Mucosa of descending colon (tissue), 3 donors: ENCODE measurements at regions not wholly inside any gene's neighbourhood (a gene's known extent, or its start where the extent isn't known, plus 50 kb on each side); places are given as distances from the start of the nearest gene placed in this dataset.

Experiments used
- ATAC-seq: fragments of 200-7000 bp; cut with Tn5 transposase; one replicate; pipeline ENCODE4 v1.9.1; 2020; ENCODE audit warnings: mild to moderate bottlenecking, moderate library complexity
- DNase-seq, 3 donors: peaks; one replicate each; pipeline ENCODE4 v3.0.0-alpha.2; 2020
- H3K36me3 ChIP-seq: fragments of 200-600 bp; one replicate; pipeline ENCODE4 v1.8.0; 2021; ENCODE audit warnings: low read depth, mild to moderate bottlenecking
- H3K4me1 ChIP-seq: fragments of 200-600 bp; one replicate; pipeline ENCODE4 v1.8.0; 2021; ENCODE audit warnings: low read depth, mild to moderate bottlenecking
- H3K4me3 ChIP-seq: fragments of 200-600 bp; one replicate; pipeline ENCODE4 v1.8.0; 2021; ENCODE audit warnings: mild to moderate bottlenecking
- H3K9me3 ChIP-seq: fragments of 200-600 bp; one replicate; pipeline ENCODE4 v1.8.0; 2021; ENCODE audit warnings: mild to moderate bottlenecking
- CTCF ChIP-seq: fragments of 200-600 bp; IDR thresholded peaks from one replicate; pipeline ENCODE4 v1.8.0; 2022; ENCODE audit warnings: antibody characterized with exemption, mild to moderate bottlenecking
- intact Hi-C, 2 donors: fragments of 100-400 bp; cut with DNase I in 1 of 2; cut with micrococcal nuclease in 1 of 2; formaldehyde crosslinking; loops; one replicate each; pipeline versions ENCODE4 v1.11.0 to v1.11.1; 2022; cut with DNase I, micrococcal nuclease
- donor health status: DM: no; HTN: no; CAD: no; lungs with moderate emphysema.
- donor health status: DM: no; HTN: no; CAD: no.
- donor health status: DM: no; HTN: yes; CAD: no.

- no peak for TF ChIP-seq CTCF
- Histone ChIP-seq H3K36me3 (no peaks in the 10 kb centered on the region), H3K9me3 (peaks cover 4% of the 10 kb centered on the region), H3K4me3 (no peak overlapping the region), H3K4me1 (no peaks in the 10 kb centered on the region)
- ATAC-seq (no peak), DNase-seq (no peak)
- intact Hi-C loops: no loop called here
Measured at GRCh38 chr9:103364753-103365152, 369.6 kb downstream of the CYLC2 start.

GRCh38 chr9:103371152-103371551 lies 376.0 kb downstream of the CYLC2 start:
- intact Hi-C loops: no loop called here
- no peak for TF ChIP-seq CTCF
- H3K4me3 ChIP-seq: no peak overlapping the region
- DNase-seq (no peak), ATAC-seq (no peak)
- H3K36me3 ChIP-seq: no peaks in the 10 kb centered on the region
- H3K9me3 ChIP-seq: peaks cover 2% of the 10 kb centered on the region
- H3K4me1 ChIP-seq: no peaks in the 10 kb centered on the region

GRCh38 chr9:103372828-103373227 lies 377.7 kb downstream of the CYLC2 start:
- DNase-seq: peak in 1 of 3 donors; percentile 25
- Histone ChIP-seq H3K9me3 (peaks cover 2% of the 10 kb centered on the region), H3K36me3 (no peaks in the 10 kb centered on the region), H3K4me3 (no peak overlapping the region), H3K4me1 (no peaks in the 10 kb centered on the region)
- intact Hi-C loops: no loop called here
- no peak for ATAC-seq
- TF ChIP-seq CTCF: no peak

- H3K4me1 ChIP-seq: no peaks in the 10 kb centered on the region
- no peak for ATAC-seq
- no peak overlapping the region for H3K4me3 ChIP-seq
- intact Hi-C loops: no loop called here
- peaks cover 2% of the 10 kb centered on the region for H3K9me3 ChIP-seq
- H3K36me3 ChIP-seq: no peaks in the 10 kb centered on the region
- TF ChIP-seq CTCF: no peak
- no peak for DNase-seq
Measured at GRCh38 chr9:103377667-103378066, 382.5 kb downstream of the CYLC2 start.

GRCh38 chr9:103397868-103398600 lies 402.9 kb downstream of the CYLC2 start:
- DNase-seq: peak in 1 of 3 donors; percentile 54
- no peaks in the 10 kb centered on the region for H3K9me3 ChIP-seq
- peak; percentile 28 for TF ChIP-seq CTCF

More at GRCh38 chr9:103397868-103398600, 402.9 kb downstream of the CYLC2 start:
- Histone ChIP-seq H3K36me3 (no peaks in the 10 kb centered on the region), H3K4me3 (no peak overlapping the region), H3K4me1 (no peaks in the 10 kb centered on the region)
- intact Hi-C loops: no loop called here
- peak; percentile 81 for ATAC-seq
